Calu3 (cell line): ENCODE measurements at regions not wholly inside any gene's neighbourhood (a gene's known extent, or its start where the extent isn't known, plus 50 kb on each side); places are given as distances from the start of the nearest gene placed in this dataset.

Experiments used
- BruUV-seq: library from RNA; stranded (reverse); fragments of 400-500 nt; replicated peaks from 2 replicates; lab custom pipeline; 2021; lab: Mats Ljungman, UMichigan
- CTCF ChIA-PET: fragments of 300-600 bp; sonication (Branson Sonifier 250); formaldehyde crosslinking; loops from one replicate; lab custom pipeline; 2022; ENCODE audit warnings: antibody characterized with exemption; lab: Charles Lee
- DNase-seq: peaks from one replicate; pipeline ENCODE4 v3.0.0; 2022
- H3K27ac Mint-ChIP-seq: one replicate; pipeline ENCODE4 v1.8.0; 2022; ENCODE audit warnings: mixed read lengths; ENCODE audit not compliant: unreplicated experiment
- H3K27me3 Mint-ChIP-seq: one replicate; pipeline ENCODE4 v1.8.0; 2022; ENCODE audit warnings: mixed read lengths; ENCODE audit not compliant: unreplicated experiment
- H3K36me3 Mint-ChIP-seq: one replicate; pipeline ENCODE4 v1.8.0; 2022; ENCODE audit warnings: mild to moderate bottlenecking, moderate library complexity, mixed read lengths; ENCODE audit not compliant: insufficient read depth, unreplicated experiment
- H3K4me1 Mint-ChIP-seq: one replicate; pipeline ENCODE4 v1.8.0; 2022; ENCODE audit warnings: mild to moderate bottlenecking, low read depth, mixed read lengths; ENCODE audit not compliant: unreplicated experiment
- H3K4me3 Mint-ChIP-seq: one replicate; pipeline ENCODE4 v1.8.0; 2022; ENCODE audit warnings: mild to moderate bottlenecking, low read depth, moderate library complexity, mixed read lengths; ENCODE audit not compliant: unreplicated experiment
- H3K9me3 Mint-ChIP-seq: one replicate; pipeline ENCODE4 v1.8.0; 2022; ENCODE audit warnings: low read depth, mixed read lengths; ENCODE audit not compliant: unreplicated experiment
- intact Hi-C: fragments of 100-400 bp; cut with micrococcal nuclease; formaldehyde crosslinking; loops from one replicate; pipeline ENCODE4 v1.10.0; 2022; ENCODE audit not compliant: unreplicated experiment
- TF ChIP-seq, protein P1 (sequence below): fragments of 200-600 bp; IDR thresholded peaks from one replicate; pipeline ENCODE4 v1.8.0; 2022; ENCODE audit warnings: antibody characterized with exemption; ENCODE audit not compliant: unreplicated experiment

DNA sequence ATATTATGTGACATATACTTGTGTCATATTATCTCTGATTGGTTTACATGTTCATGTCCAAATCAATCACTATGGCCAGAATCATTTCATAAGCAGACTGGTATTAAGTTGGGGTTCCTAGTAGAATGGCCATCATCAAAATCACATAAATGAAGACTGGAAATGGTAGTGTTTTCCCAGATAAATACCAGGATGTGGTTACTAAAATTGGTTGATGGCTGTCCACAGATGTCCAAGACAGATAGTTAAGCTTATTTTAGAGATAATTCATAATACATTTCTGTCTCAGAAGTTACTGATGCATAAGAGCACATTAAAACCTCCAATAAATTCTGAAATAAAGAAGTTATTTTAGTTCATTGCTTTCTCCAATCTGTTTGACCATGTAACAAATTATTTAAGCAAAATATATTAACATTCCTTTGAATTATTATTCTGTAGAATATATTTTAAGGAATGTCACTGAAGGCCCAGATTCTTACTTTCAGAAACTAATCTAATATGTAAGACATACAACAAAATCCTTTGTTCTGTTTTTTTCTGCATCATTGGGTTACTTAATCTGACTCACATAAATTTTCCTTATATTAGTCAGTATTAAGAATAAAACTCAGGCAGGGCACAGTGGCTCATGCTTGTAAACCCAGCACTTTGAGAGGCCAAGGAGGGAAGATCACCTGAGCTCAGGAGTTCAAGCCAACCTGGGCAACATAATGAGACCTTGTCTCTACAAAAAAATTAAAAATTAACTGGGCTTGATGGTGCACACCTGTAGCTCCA, 483.9 kb downstream of the PTPRC start:
- CTCF ChIA-PET, result interaction anchor here (0.6 to 1.9 kb wide), 3 partner anchors 10 to 348 kb away, joined by 3 to 6 read pairs (median 4); no protein-coding TSS in a partner anchor
- H3K4me1 Mint-ChIP-seq, result peaks cover 17% of the 10 kb centered on the region
- no peak overlapping the region for H3K4me3 Mint-ChIP-seq
- no peaks in the 10 kb centered on the region for H3K9me3 Mint-ChIP-seq
- no TSS peak for BruUV-seq
- DNase-seq, result peak; percentile 40
- no peak overlapping the region for H3K27ac Mint-ChIP-seq
- TF ChIP-seq, protein P1, sequence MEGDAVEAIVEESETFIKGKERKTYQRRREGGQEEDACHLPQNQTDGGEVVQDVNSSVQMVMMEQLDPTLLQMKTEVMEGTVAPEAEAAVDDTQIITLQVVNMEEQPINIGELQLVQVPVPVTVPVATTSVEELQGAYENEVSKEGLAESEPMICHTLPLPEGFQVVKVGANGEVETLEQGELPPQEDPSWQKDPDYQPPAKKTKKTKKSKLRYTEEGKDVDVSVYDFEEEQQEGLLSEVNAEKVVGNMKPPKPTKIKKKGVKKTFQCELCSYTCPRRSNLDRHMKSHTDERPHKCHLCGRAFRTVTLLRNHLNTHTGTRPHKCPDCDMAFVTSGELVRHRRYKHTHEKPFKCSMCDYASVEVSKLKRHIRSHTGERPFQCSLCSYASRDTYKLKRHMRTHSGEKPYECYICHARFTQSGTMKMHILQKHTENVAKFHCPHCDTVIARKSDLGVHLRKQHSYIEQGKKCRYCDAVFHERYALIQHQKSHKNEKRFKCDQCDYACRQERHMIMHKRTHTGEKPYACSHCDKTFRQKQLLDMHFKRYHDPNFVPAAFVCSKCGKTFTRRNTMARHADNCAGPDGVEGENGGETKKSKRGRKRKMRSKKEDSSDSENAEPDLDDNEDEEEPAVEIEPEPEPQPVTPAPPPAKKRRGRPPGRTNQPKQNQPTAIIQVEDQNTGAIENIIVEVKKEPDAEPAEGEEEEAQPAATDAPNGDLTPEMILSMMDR, result no peak
- intact Hi-C loops, result no loop called here
- H3K27me3 Mint-ChIP-seq, result no peaks in the 10 kb centered on the region
- H3K36me3 Mint-ChIP-seq, result no peaks in the 10 kb centered on the region

DNA sequence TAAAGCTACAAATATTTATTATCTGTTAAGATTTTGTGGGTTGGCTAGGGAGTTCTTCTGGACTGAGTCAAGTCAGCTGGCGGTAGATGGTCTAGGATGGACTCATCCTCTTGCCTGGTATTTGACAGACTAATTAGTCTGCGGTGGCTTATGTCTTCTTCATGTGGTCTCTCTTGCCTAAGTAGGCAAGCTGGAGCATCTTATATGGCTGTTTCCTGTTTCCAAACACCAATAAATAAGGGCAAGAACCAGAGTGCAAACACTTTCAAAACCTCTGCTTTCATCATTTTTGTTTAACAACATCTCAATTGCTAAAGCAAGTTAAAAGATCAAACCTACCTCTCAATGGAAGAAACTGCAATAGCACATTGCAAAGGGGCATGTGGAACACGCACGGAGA, 484.8 kb downstream of the PTPRC start:
- peaks cover 17% of the 10 kb centered on the region for H3K4me1 Mint-ChIP-seq
- H3K9me3 Mint-ChIP-seq, result no peaks in the 10 kb centered on the region
- DNase-seq, result no peak
- no peaks in the 10 kb centered on the region for H3K36me3 Mint-ChIP-seq
- H3K4me3 Mint-ChIP-seq, result no peak overlapping the region
- intact Hi-C loops, result no loop called here
- no peaks in the 10 kb centered on the region for H3K27me3 Mint-ChIP-seq
- CTCF ChIA-PET, result interaction anchor here (0.6 to 1.9 kb wide), 5 partner anchors 11 to 349 kb away, joined by 3 to 6 read pairs (median 3); no protein-coding TSS in a partner anchor
- BruUV-seq, result no TSS peak
- H3K27ac Mint-ChIP-seq, result no peak overlapping the region
- TF ChIP-seq, protein P1, result no peak

DNA sequence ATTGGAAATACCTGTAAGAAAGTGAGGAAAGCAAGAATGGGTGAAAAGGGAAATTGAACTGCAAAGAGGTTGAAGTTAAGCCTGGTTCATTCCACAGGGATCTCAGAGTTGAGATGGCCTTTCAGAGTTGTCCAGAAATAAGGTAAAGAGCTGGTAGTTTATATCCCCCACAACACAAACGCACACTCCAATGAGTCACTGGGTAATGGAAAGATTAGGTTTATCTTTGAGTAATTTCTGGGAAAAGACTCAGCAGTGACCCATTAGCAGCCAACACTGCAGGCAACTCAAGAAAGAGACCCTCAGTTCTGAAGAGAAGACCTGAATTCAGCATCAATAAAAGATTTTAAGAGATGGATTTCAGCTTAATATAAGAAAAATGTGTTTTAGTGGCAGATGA, 485.5 kb downstream of the PTPRC start:
- TF ChIP-seq, protein P1, result no peak
- no TSS peak for BruUV-seq
- Mint-ChIP-seq H3K9me3 (no peaks in the 10 kb centered on the region), H3K4me1 (peaks cover 17% of the 10 kb centered on the region), H3K27ac (no peak overlapping the region), H3K27me3 (no peaks in the 10 kb centered on the region), H3K4me3 (no peak overlapping the region), H3K36me3 (no peaks in the 10 kb centered on the region)
- intact Hi-C loops, result no loop called here
- DNase-seq, result no peak
- CTCF ChIA-PET, result interaction anchor here (1.0 kb wide), 1 partner anchor 10 kb away, joined by 3 read pairs; no protein-coding TSS in a partner anchor

DNA sequence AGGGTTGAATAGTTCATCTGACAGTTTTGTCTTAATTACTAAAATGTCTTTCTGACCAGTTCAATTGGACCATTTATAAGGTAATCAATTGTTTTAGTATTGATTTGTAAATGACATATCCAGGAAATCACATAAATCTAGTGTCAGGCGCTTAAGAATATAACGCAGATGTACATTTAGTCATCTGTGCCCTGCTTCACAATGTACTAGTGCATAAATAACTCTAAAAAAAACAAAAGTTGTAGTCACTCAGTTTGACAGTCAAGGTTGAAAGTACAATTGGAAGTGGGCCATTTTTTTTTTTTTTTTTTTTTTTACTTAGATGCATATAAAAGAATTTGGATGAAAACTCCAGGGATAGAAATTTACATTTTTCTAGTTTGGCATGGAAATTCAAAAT, 490.4 kb downstream of the PTPRC start:
- no TSS peak for BruUV-seq

More for the DNA sequence above, 490.4 kb downstream of the PTPRC start:
- peaks cover under 1% of the 10 kb centered on the region for H3K4me1 Mint-ChIP-seq
- H3K27ac Mint-ChIP-seq, result no peak overlapping the region
- CTCF ChIA-PET, result no interaction called here
- intact Hi-C loops, result no loop called here
- H3K36me3 Mint-ChIP-seq, result no peaks in the 10 kb centered on the region
- no peak for DNase-seq
- H3K4me3 Mint-ChIP-seq, result no peak overlapping the region
- TF ChIP-seq, protein P1, result no peak
- no peaks in the 10 kb centered on the region for H3K27me3 Mint-ChIP-seq
- H3K9me3 Mint-ChIP-seq, result no peaks in the 10 kb centered on the region
